Smooth muscle cell (in vitro differentiated cells): ENCODE measurements at regions not wholly inside any gene's neighbourhood (a gene's known extent, or its start where the extent isn't known, plus 50 kb on each side); places are given as distances from the start of the nearest gene placed in this dataset.

Experiments used
- DNase-seq: peaks from one replicate; lab custom pipeline; 2025; ENCODE audit not compliant: unreplicated experiment; lab: John Stamatoyannopoulos, UW
- H2AFZ ChIP-seq: fragments of 200-600 bp; sonication (generic); 2 replicates; pipeline ENCODE4 v1.6.0; 2016; ENCODE audit warnings: antibody characterized with exemption, low read depth, mild to moderate bottlenecking
- H3F3A ChIP-seq: fragments of 200-600 bp; sonication (generic); 2 replicates; pipeline ENCODE4 v1.6.0; 2017; ENCODE audit warnings: antibody characterized with exemption, low read depth
- H3K27ac ChIP-seq: fragments of 200-600 bp; sonication (generic); 2 replicates; pipeline ENCODE4 v1.5.1; 2016; ENCODE audit warnings: low read depth, mild to moderate bottlenecking
- H3K27me3 ChIP-seq: fragments of 200-600 bp; sonication (generic); 2 replicates; pipeline ENCODE4 v1.6.1; 2016; ENCODE audit warnings: low read depth, mild to moderate bottlenecking
- H3K36me3 ChIP-seq: fragments of 200-600 bp; sonication (generic); 2 replicates; pipeline ENCODE4 v1.5.1; 2016; ENCODE audit warnings: low read depth
- H3K4me1 ChIP-seq: fragments of 200-600 bp; sonication (generic); 2 replicates; pipeline ENCODE4 v1.5.1; 2016; ENCODE audit warnings: low read depth
- H3K4me2 ChIP-seq: fragments of 200-600 bp; sonication (generic); 2 replicates; pipeline ENCODE4 v1.6.0; 2016; ENCODE audit warnings: mild to moderate bottlenecking
- H3K4me3 ChIP-seq: fragments of 200-600 bp; sonication (generic); 2 replicates; pipeline ENCODE4 v1.5.1; 2016; ENCODE audit warnings: mild to moderate bottlenecking
- H3K79me2 ChIP-seq: fragments of 200-600 bp; sonication (generic); 2 replicates; pipeline ENCODE4 v1.6.0; 2016; ENCODE audit warnings: low read depth, mild to moderate bottlenecking
- H3K9ac ChIP-seq: fragments of 200-600 bp; sonication (generic); 2 replicates; pipeline ENCODE4 v1.6.0; 2016; ENCODE audit warnings: low read depth
- H3K9me3 ChIP-seq: fragments of 200-600 bp; sonication (generic); replicated peaks from 2 replicates; pipeline ENCODE4 v1.5.1; 2016; ENCODE audit warnings: low read depth
- H4K20me1 ChIP-seq: fragments of 200-600 bp; sonication (generic); 2 replicates; pipeline ENCODE4 v1.6.0; 2016; ENCODE audit warnings: low read depth
- CTCF ChIP-seq: fragments of 200-600 bp; sonication (generic); IDR thresholded peaks from 2 replicates; pipeline ENCODE4 v1.5.1; 2017; ENCODE audit warnings: borderline replicate concordance, mild to moderate bottlenecking, antibody characterized with exemption; ENCODE audit not compliant: insufficient read depth, poor library complexity, severe bottlenecking
- WGBS: methylation state at CpG from one replicate; pipeline ENCODE4 v1.1.7; 2016; ENCODE audit warnings: low lambda C conversion rate; 5-methylcytosine and 5-hydroxymethylcytosine counted together

- Histone ChIP-seq H3K4me3 (no peak overlapping the region), H3K4me1 (no peaks in the 10 kb centered on the region), H3K27me3 (peaks cover 18% of the 10 kb centered on the region), H3K4me2 (no peak overlapping the region), H3K9me3 (no peaks in the 10 kb centered on the region), H3F3A (no peaks in the 10 kb centered on the region), H4K20me1 (no peaks in the 10 kb centered on the region), H3K79me2 (no peaks in the 10 kb centered on the region), H2AFZ (no peak overlapping the region), H3K9ac (no peak overlapping the region), H3K36me3 (no peaks in the 10 kb centered on the region), H3K27ac (no peak overlapping the region)
- WGBS, result 90% methylated on average over 5 of the region's 29 CpGs
- TF ChIP-seq CTCF, result no peak
- no peak for DNase-seq
Observed at GRCh38 chr12:131432532-131433260, 278.2 kb upstream of the SFSWAP start.

GRCh38 chr12:131434208-131435125 is 276.4 kb upstream of the SFSWAP start:
- no peak for TF ChIP-seq CTCF
- no peaks in the 10 kb centered on the region for H3F3A ChIP-seq

GRCh38 chr12:131436922-131437705 is 273.8 kb upstream of the SFSWAP start:
- DNase-seq, result no peak
- Histone ChIP-seq H3K4me2 (no peak overlapping the region), H4K20me1 (no peaks in the 10 kb centered on the region), H3K36me3 (no peaks in the 10 kb centered on the region), H3K4me3 (no peak overlapping the region), H3K27ac (no peak overlapping the region), H3K9me3 (no peaks in the 10 kb centered on the region), H2AFZ (no peak overlapping the region), H3K27me3 (peaks cover 15% of the 10 kb centered on the region), H3K9ac (no peak overlapping the region), H3K79me2 (no peaks in the 10 kb centered on the region), H3K4me1 (no peaks in the 10 kb centered on the region), H3F3A (no peaks in the 10 kb centered on the region)
- WGBS, result 55% methylated on average over 10 of the region's 10 CpGs
- TF ChIP-seq CTCF, result no peak

More at GRCh38 chr12:131434208-131435125, 276.4 kb upstream of the SFSWAP start:
- no peak overlapping the region for H3K27ac ChIP-seq
- H3K36me3 ChIP-seq, result no peaks in the 10 kb centered on the region
- no peaks in the 10 kb centered on the region for H3K4me1 ChIP-seq
- peaks cover 18% of the 10 kb centered on the region for H3K27me3 ChIP-seq
- H2AFZ ChIP-seq, result no peak overlapping the region
- no peaks in the 10 kb centered on the region for H4K20me1 ChIP-seq
- H3K9ac ChIP-seq, result no peak overlapping the region
- no peak overlapping the region for H3K4me3 ChIP-seq
- no peaks in the 10 kb centered on the region for H3K9me3 ChIP-seq
- no peak for DNase-seq
- no peaks in the 10 kb centered on the region for H3K79me2 ChIP-seq
- WGBS, result 85% methylated on average over 19 of the region's 28 CpGs
- H3K4me2 ChIP-seq, result no peak overlapping the region
